Nephron progenitor cell (in vitro differentiated cells): ENCODE measurements at regions not wholly inside any gene's neighbourhood (a gene's known extent, or its start where the extent isn't known, plus 50 kb on each side); places are given as distances from the start of the nearest gene placed in this dataset.
"Not testable (repeated sequence)": the region's sequence is repeated elsewhere in the genome, so short reads cannot be mapped to it uniquely, and the experiment has no call there.

Experiments
- DNase-seq: peaks from one replicate; pipeline ENCODE4 v3.0.0; 2021
- H3K27ac Mint-ChIP-seq: 2 replicates; pipeline ENCODE4 v1.8.0; 2021; ENCODE audit warnings: mild to moderate bottlenecking, moderate library complexity, mixed read lengths
- H3K27me3 Mint-ChIP-seq: 2 replicates; pipeline ENCODE4 v1.8.0; 2021; ENCODE audit warnings: mild to moderate bottlenecking, low read depth, mixed read lengths; ENCODE audit not compliant: poor library complexity
- H3K36me3 Mint-ChIP-seq: 2 replicates; pipeline ENCODE4 v1.8.0; 2021; ENCODE audit warnings: low read depth, mixed read lengths
- H3K4me1 Mint-ChIP-seq: 2 replicates; pipeline ENCODE4 v1.8.0; 2021; ENCODE audit warnings: mixed read lengths
- H3K4me3 Mint-ChIP-seq: 2 replicates; pipeline ENCODE4 v1.8.0; 2021; ENCODE audit warnings: mild to moderate bottlenecking, moderate library complexity, mixed read lengths
- H3K9me3 Mint-ChIP-seq: 2 replicates; pipeline ENCODE4 v1.8.0; 2021; ENCODE audit warnings: mild to moderate bottlenecking, moderate library complexity, mixed read lengths
- TF ChIP-seq, protein P1 (sequence below): fragments of 200-600 bp; sonication (generic); IDR thresholded peaks from 2 replicates; pipeline ENCODE4 v1.5.0; 2021; ENCODE audit warnings: antibody characterized with exemption

DNA sequence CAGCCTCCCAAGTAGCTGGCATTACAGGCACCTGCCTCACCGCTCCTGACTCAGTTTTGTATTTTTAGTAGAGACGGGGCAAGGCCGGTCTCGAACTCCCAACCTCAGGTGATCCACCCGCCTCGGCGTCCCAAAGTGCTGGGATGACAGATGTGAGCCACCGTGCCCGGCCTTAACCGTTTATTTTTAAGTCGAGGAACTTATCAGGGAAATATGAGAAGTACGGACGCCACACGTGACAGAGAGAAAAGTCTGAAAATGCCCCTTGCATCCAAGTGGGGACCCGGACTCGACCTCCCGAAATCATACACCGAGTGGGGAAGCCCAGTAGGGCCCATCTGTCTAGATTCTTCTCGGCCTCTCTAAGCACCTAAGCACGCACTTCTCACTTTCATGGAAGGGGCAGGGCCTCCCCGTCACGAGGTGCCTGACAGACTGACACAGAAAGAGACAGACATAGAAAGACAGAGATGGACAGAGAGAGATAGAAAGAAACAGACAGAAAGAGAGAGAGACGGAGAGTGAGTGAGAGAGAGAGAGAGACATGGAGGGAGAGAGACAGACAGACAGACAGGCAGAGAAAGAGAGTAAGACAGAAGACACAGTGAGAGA is 756.5 kb upstream of the DEFB115 start:
- Mint-ChIP-seq H3K27ac (no peak overlapping the region), H3K36me3 (no peaks in the 10 kb centered on the region), H3K4me1 (no peaks in the 10 kb centered on the region), H3K9me3 (peaks cover 16% of the 10 kb centered on the region), H3K27me3 (no peaks in the 10 kb centered on the region), H3K4me3 (no peak overlapping the region)
- DNase-seq = no peak
- TF ChIP-seq, protein P1, sequence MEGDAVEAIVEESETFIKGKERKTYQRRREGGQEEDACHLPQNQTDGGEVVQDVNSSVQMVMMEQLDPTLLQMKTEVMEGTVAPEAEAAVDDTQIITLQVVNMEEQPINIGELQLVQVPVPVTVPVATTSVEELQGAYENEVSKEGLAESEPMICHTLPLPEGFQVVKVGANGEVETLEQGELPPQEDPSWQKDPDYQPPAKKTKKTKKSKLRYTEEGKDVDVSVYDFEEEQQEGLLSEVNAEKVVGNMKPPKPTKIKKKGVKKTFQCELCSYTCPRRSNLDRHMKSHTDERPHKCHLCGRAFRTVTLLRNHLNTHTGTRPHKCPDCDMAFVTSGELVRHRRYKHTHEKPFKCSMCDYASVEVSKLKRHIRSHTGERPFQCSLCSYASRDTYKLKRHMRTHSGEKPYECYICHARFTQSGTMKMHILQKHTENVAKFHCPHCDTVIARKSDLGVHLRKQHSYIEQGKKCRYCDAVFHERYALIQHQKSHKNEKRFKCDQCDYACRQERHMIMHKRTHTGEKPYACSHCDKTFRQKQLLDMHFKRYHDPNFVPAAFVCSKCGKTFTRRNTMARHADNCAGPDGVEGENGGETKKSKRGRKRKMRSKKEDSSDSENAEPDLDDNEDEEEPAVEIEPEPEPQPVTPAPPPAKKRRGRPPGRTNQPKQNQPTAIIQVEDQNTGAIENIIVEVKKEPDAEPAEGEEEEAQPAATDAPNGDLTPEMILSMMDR = no peak

DNA sequence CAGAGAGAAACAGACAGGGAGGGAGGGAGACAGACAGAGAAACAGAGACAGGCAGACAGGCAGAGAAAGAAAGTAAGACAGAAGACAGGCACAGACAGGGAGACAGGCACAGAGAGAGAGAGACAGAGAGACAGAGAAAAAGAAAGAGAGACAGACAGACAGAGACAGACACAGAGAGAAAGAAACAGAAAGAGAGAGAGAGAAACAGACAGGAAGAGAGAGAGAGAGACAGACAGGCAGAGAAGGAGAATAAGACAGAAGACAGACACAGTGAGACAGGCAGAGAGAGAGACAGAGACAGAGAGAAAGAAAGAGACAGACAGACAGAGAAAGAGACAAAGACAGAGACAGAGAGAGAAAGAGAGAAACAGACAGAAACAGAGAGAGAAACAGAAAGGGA is 754.8 kb upstream of the DEFB115 start:
- no peaks in the 10 kb centered on the region for H3K27me3 Mint-ChIP-seq

DNA sequence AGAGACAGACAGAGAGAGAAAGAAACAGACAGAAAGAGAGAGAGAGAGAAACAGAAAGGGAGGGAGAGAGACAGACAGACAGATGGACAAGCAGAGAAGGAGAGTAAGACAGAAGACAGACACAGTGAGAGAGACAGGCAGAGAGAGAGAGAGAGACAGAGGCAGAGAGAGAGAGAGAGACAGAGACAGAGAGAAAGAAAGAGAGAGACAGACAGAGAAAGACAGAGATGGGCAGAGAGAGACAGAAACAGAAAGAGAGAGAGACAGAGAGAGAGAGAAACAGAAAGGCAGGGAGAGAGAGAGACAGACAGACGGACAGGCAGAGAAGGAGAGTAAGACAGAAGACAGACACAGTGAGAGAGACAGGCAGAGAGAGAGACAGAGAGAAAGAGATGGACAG is 754.3 kb upstream of the DEFB115 start:
- DNase-seq, H3K36me3 Mint-ChIP-seq, H3K27me3 Mint-ChIP-seq, H3K4me1 Mint-ChIP-seq, H3K27ac Mint-ChIP-seq, H3K4me3 Mint-ChIP-seq: not testable (repeated sequence)
- H3K9me3 Mint-ChIP-seq = peaks cover 28% of the 10 kb centered on the region

More for the DNA sequence above, 754.8 kb upstream of the DEFB115 start:
- TF ChIP-seq, protein P1 = no peak
- peaks cover 6% of the 10 kb centered on the region for H3K36me3 Mint-ChIP-seq
- no peak for DNase-seq
- no peaks in the 10 kb centered on the region for H3K4me1 Mint-ChIP-seq
- no peak overlapping the region for H3K4me3 Mint-ChIP-seq
- H3K27ac Mint-ChIP-seq = no peak overlapping the region
- peaks cover 22% of the 10 kb centered on the region for H3K9me3 Mint-ChIP-seq

DNA sequence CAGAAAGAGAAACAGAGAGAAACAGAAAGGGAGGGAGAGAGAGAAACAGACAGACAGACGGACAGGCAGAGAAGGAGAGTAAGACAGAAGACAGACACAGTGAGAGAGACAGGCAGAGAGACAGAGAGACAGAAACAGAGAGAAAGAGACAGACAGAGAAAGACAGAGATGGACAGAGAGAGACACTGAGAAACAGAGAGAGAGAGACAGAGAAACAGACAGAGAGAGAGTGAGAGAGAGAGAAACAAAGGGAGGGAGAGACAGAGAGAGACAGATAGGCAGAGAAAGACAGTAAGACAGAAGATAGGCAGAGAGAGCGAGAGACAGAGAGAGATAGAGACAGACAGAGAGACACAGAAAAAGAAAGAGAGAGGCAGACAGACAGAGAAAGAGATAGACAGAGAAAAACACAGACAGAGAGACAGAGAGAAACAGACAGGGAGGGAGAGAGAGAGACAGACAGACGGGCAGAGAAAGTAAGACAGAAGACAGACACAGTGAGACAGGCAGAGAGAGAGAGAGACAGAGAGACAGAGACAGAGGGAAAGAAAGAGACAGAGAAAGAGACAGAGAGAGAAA is 753.4 kb upstream of the DEFB115 start:
- peaks cover 36% of the 10 kb centered on the region for H3K9me3 Mint-ChIP-seq
- no peak overlapping the region for H3K4me3 Mint-ChIP-seq
- H3K4me1 Mint-ChIP-seq = no peaks in the 10 kb centered on the region
- no peak overlapping the region for H3K27ac Mint-ChIP-seq
- no peaks in the 10 kb centered on the region for H3K27me3 Mint-ChIP-seq
- H3K36me3 Mint-ChIP-seq = peaks cover 6% of the 10 kb centered on the region
- TF ChIP-seq, protein P1 = no peak
- no peak for DNase-seq

GRCh38 chr20:30505566-30505965 is 751.9 kb upstream of the DEFB115 start:
- Mint-ChIP-seq H3K9me3 (peaks cover 50% of the 10 kb centered on the region), H3K36me3 (peaks cover 11% of the 10 kb centered on the region), H3K4me1 (no peaks in the 10 kb centered on the region), H3K4me3 (no peak overlapping the region), H3K27ac (no peak overlapping the region), H3K27me3 (no peaks in the 10 kb centered on the region)
- DNase-seq = no peak
- TF ChIP-seq, protein P1 = no peak

- Mint-ChIP-seq H3K4me3 (no peak overlapping the region), H3K9me3 (peaks cover 56% of the 10 kb centered on the region), H3K27me3 (no peaks in the 10 kb centered on the region), H3K36me3 (peaks cover 11% of the 10 kb centered on the region), H3K4me1 (no peaks in the 10 kb centered on the region), H3K27ac (no peak overlapping the region)
- TF ChIP-seq, protein P1 = no peak
- no peak for DNase-seq
Measured at GRCh38 chr20:30506100-30506499, 751.4 kb upstream of the DEFB115 start.

GRCh38 chr20:30508382-30508781 is 749.1 kb upstream of the DEFB115 start:
- H3K27me3 Mint-ChIP-seq, H3K4me3 Mint-ChIP-seq, H3K27ac Mint-ChIP-seq, H3K4me1 Mint-ChIP-seq, DNase-seq: not testable (repeated sequence)
- peaks cover 73% of the 10 kb centered on the region for H3K9me3 Mint-ChIP-seq
- peaks cover 11% of the 10 kb centered on the region for H3K36me3 Mint-ChIP-seq
